SK-MEL-5 (cell line): ENCODE measurements at regions not wholly inside any gene's neighbourhood (a gene's known extent, or its start where the extent isn't known, plus 50 kb on each side); places are given as distances from the start of the nearest gene placed in this dataset.
"Not testable (repeated sequence)": the region's sequence is repeated elsewhere in the genome, so short reads cannot be mapped to it uniquely, and the experiment has no call there.

Experiments
- DNase-seq: peaks from one replicate; pipeline ENCODE4 v3.0.0-alpha.2; 2016; ENCODE audit warnings: low read depth, low spot score
- in situ Hi-C: cut with HindIII; loops from 2 replicates; pipeline ENCODE4 v1.10.0; 2016; ENCODE audit warnings: low sequenced_read_pairs, high pct_unique_total_duplicates, low pct_unique_long_range_greater_than_20kb

DNA sequence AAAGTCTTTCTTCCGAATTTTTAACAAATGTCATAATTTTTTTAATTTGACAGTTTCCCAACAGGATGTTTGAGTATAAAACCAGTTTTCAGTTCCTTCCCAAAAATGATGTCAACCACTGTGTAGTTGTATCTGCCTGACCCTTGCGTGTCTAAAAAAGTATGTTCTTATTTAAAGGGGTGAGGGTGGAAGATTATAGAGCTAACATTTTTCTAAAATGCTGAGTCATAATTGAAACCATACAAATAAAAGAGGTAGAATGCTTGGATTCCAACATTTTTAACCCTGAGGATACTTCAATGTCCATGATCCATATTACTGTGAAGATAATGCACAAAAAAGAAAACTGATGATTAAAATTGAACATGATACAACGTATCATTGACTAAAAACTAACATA, 1388.8 kb downstream of the UQCRFS1 start:
- no peak for DNase-seq
- in situ Hi-C loops = no loop called here

GRCh38 chr19:27822336-27822735, 1390.6 kb downstream of the UQCRFS1 start:
- DNase-seq = no peak
- in situ Hi-C loops = no loop called here

DNA sequence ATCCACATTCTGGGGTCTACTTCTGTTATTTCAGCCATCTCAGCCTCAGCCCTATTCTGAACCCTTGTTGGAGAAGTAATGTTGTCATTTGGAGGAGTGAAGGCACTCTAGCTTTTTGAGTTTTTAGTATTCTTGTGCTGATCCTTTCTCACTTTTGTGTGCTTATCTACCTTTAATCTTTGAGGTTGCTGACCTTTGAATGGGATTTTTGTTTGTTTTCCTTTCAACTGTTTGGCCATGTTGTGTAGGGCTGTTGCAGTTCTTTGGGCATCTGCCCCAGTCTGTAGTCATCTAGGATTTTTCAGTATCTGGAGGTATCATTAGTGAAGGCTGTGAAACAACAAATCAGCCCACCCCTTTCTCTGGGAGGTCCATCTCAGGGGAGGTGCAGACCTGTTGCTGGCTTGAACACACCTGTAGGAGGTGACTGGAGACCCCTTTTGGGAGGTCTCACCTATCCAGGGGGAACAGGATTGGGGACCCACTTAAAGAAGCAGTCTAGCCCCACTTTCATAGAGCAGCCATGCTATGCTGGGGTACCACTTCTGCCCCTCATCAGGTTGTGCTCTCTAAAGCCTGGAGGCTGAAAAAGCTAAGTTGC, 1391.4 kb downstream of the UQCRFS1 start:
- in situ Hi-C loops = no loop called here
- no peak for DNase-seq

DNA sequence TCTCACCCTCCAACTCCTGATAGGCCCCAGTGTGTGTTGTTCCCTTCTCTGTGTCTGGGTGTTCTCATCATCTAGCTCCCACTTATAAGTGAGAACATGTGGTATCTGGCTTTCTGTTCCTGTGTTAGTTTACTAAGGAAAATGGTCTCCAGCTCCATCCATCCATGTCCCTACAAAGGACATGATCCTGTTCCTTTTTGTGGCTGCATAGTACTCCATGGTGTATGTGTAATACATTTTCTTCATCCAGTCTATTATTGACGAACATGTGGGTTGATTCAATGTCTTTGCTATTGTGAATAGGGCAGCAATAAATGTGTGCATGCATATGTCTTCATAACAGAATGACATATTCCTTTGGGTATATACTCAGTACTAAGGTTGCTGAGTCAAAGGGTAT, 1397.0 kb downstream of the UQCRFS1 start:
- in situ Hi-C loops = no loop called here
- no peak for DNase-seq

- DNase-seq, in situ Hi-C loops: not testable (repeated sequence)
These were observed 1398.1 kb downstream of the UQCRFS1 start for GRCh38 chr19:27814834-27815233.

DNA sequence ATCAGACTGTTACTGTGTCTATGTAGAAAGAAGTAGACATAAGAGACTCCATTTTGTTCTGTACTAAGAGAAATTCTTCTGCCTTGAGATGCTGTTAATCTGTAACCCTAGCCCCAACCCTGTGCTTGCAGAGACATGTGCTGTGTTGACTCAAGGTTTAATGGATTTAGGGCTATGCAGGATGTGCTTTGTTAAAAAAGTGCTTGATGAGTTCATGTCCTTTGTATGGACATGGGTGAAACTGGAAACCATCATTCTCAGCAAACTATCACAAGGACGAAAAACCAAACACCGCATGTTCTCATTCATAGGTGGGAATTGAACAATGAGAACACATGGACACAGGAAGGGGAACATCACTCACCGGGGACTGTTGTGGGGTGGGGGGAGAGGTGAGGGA, 1398.7 kb downstream of the UQCRFS1 start:
- in situ Hi-C loops = not testable (repeated sequence)

DNA sequence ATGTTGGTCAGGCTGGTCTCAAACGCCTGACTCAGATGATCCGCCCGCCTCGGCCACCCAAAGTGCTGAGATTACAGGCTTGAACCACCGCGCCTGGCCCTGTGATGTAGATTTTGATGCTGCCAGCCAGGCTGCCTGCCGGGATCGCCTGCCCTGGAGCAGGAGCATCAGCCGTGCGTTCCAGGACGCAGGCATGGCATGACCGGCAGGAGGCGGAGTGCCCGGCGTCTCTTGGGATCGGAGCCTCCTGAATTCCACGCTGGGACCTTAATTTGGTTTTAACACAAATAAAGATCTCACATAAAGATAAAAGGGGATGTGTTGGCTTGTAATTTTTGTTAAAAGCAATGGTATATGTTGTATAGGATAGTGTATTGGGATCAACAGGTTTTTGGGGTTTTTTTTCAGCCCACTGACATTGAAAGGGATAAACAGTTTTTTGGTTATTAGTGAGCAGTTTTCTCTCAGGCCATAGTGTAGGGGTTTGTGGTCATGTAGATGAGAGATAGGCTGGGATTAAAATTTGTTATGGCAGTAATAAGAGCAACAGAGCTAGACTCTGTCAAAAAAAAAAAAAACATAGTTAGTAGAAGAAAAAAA, 1406.4 kb downstream of the UQCRFS1 start:
- DNase-seq = no peak
- in situ Hi-C loops = no loop called here

More for the DNA sequence above, 1398.7 kb downstream of the UQCRFS1 start:
- not testable (repeated sequence) for DNase-seq

DNA sequence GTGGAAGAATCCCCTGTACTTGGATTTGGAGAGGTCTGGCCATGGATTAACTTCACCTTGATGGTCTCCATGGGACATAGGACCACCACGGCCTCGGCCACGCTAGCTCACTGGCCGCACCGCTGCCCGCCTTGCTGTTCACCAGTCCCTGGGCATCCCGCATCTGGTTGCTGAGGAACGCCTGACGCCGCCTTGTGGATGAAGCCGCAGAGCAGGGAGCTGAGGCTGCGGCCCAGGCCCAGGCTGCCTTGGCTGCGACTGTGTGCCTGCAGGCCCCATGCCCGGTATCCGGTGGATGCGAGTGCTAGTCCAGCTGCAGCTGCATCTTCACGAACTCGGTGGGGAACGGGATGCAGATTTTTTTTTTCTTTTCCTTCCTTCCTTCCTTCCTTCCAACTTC, 1407.1 kb downstream of the UQCRFS1 start:
- in situ Hi-C loops = no loop called here
- no peak for DNase-seq

GRCh38 chr19:27802293-27802692, 1410.7 kb downstream of the UQCRFS1 start:
- DNase-seq = peak; percentile 30

GRCh38 chr19:27796540-27796939, 1416.4 kb downstream of the UQCRFS1 start:
- no peak for DNase-seq
- in situ Hi-C loops = no loop called here

More at GRCh38 chr19:27802293-27802692, 1410.7 kb downstream of the UQCRFS1 start:
- in situ Hi-C loops = not testable (repeated sequence)

DNA sequence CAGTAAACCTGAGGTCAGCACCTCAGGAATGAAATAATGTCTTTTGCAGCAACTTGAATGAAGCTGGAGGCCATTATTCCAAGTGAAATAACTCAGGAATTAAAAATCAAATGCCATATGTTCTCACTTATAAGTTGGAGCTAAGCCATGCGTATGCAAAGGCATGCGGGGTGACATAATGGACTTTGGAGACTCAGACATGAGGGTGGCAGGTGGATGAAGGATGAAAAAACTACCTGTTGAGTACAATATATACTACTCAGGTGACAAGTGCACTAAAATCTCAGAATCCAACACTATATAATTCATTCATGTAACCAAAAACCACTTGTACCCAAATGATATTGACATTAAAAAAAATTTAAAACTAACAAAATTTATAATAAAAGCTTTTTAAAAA, 1416.9 kb downstream of the UQCRFS1 start:
- in situ Hi-C loops = no loop called here

GRCh38 chr19:27795369-27795768, 1417.6 kb downstream of the UQCRFS1 start:
- in situ Hi-C loops = no loop called here
- no peak for DNase-seq

More for the DNA sequence above, 1416.9 kb downstream of the UQCRFS1 start:
- no peak for DNase-seq

- in situ Hi-C loops = no loop called here
- DNase-seq = peak; percentile 12
These were observed 1418.4 kb downstream of the UQCRFS1 start for GRCh38 chr19:27794494-27795042.

DNA sequence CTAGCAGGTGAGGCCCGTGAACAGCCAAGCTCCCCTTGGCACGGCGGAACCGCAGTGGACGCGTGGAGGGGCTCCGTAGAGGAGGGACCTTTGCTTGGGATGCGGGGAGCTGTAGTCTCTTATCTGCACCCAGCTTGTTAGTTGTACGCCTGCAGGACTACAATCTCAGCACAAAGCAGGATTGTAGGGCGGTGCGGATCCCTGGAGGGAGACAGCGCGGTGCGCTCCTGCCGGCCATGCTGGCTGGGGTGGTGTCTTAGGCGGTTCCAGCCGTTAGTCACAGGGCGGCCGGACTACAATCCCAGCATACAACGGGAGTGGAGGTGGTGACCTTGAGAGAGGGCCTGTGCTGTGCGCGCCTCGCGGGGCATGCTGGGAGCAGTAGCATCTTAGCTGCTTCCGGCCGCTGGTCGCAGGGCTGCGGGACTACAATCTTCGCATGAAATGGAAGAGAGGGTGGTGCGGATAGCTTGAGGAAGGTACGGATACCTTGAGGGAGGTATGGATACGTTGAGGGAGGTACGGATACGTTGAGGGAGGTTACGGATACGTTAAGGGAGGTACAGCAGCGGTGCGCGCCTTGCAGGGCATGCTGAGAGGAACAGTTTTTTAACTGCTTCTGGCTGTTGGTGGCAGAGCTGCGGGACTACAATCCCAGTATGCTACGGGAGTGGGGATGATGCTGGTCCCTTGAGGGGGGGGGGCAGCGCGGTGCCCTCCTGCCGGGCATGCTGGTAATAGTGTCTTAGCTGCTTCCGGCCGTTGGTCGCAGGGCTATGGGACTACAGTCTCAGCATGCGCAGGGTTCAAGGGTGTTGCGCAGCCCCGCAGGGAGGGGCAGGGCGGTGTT, 1419.1 kb downstream of the UQCRFS1 start:
- peak; percentile 94 for DNase-seq
- in situ Hi-C loops = no loop called here

DNA sequence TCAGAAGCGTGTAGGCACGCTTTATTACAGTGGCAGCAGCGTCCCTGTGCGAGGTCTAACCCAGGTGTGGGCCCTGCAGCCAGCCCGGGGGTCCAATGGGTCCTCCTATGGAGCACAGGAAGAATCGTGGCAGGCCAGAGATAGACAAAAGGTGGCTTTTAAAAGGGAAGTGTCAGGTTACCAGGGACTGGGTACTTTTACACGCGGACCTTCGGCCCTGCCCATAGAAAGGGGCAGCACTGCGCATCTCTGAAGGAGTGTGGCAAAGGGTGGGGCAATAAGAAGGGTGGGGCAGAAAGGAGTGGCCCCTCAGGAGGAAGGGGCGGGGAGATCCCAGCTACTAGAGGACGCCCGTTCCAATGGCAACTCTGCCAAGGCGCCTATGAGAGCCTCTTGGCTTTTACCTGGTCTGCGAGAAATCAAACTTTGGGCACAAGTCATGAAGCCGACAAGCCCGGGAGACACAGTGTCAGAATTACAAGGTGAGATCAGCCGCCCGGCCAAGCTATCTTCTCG, 1419.8 kb downstream of the UQCRFS1 start:
- DNase-seq = peak; percentile 93
- in situ Hi-C loops = no loop called here

DNA sequence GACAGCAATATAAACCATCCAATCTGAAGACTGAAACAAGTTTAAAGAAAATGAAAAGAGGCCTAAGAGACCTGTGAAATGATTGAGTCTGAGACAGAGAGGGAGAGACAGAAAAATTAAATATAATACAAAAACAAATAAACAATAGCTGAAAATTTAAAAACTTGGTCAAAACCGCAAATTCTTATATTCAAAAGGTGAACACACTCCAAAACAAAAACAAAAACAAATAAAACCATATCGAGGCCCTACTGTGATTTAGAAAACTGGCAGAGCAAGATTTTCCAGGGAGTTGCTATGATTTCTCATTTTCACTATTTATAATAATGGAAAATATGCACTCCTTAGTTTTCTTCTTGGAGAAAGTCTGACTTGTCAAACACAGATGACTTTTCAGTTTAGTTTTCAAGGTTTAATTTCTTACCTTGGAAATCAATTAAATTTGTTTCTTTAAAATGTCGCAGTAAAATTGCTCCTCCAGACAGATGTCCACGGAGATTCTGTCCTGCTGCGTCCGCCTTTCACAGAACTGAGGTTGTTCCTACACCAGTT, 1420.3 kb downstream of the UQCRFS1 start:
- in situ Hi-C loops = no loop called here

DNA sequence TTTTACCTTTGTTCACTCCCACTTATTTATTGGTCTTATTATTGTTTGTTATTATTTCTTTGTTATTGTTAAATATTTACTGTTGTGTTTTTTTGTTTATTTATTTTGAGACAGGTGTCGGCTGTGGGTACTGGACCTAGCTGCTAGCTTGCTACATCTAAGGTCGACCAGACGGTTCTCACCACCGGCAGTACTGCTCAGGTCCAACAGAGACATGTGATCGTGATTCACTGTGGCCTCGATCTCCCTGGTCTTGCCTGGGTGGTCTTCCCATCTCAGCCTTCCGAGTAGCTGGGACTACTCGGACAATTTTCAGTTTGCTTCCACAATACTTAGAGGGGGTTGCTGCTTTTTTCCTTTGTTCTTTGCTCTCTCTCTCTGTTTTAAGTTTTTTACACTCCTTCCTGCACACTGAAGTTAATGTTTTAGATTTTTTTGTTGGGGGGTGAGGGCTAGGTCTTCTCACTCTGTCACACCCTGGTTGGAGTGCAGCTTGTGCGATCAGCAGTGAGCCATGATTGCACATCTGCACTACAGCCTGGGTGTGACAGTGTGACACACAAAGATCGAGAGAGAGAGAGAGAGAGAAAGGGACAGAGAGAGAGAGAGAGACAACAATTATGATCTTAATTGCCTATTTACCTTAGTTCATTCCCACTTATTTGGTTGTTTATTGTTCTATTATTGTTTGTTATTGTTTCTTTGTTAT, 1432.4 kb downstream of the UQCRFS1 start:
- in situ Hi-C loops = no loop called here
- DNase-seq = no peak

More for the DNA sequence above, 1420.3 kb downstream of the UQCRFS1 start:
- DNase-seq = no peak
